H1 (cell line): ENCODE measurements at regions not wholly inside any gene's neighbourhood (a gene's known extent, or its start where the extent isn't known, plus 50 kb on each side); places are given as distances from the start of the nearest gene placed in this dataset.
"Not testable (repeated sequence)": the region's sequence is repeated elsewhere in the genome, so short reads cannot be mapped to it uniquely, and the experiment has no call there.

Experiments
- CTCF ChIA-PET: fragments of 300-600 bp; sonication (Branson Sonifier 250); formaldehyde crosslinking; loops from one replicate; lab custom pipeline; 2021; ENCODE audit not compliant: partially characterized antibody; lab: Charles Lee
- POLR2A ChIA-PET: fragments of 300-600 bp; sonication (Branson Sonifier 250); formaldehyde crosslinking; loops from one replicate; lab custom pipeline; 2021; ENCODE audit warnings: inconsistent platforms; ENCODE audit not compliant: partially characterized antibody; lab: Charles Lee
- DNase-seq, 2 experiments: peaks; one replicate each; pipeline versions ENCODE4 v3.0.0 to v3.0.0-alpha.2; 2010 to 2022; ENCODE audit warnings: low spot score in 2 of 2, low read depth in 1 of 2, mixed read lengths in 1 of 2
- FAIRE-seq: peaks from 2 replicates; lab custom pipeline; 2011; peaks lifted over from hg19 to GRCh38; lab: Jason Lieb, UNC
- H2AFZ ChIP-seq: 2 replicates; pipeline ENCODE4 v1.8.1; 2012; ENCODE audit warnings: low read length, inconsistent platforms
- H2AK5ac ChIP-seq: 2 replicates; pipeline ENCODE4 v1.6.1; 2013; ENCODE audit warnings: low read depth, low read length
- H2BK120ac ChIP-seq: replicated peaks from 2 replicates; pipeline ENCODE3; 2013; ENCODE audit warnings: low read depth, low read length, inconsistent platforms
- H2BK12ac ChIP-seq: 2 replicates; pipeline ENCODE4 v1.6.1; 2013; ENCODE audit warnings: low read depth, low read length
- H2BK15ac ChIP-seq: 2 replicates; pipeline ENCODE4 v1.6.1; 2013; ENCODE audit warnings: low read length
- H2BK20ac ChIP-seq: 2 replicates; pipeline ENCODE4 v1.6.1; 2013; ENCODE audit warnings: low read length
- H2BK5ac ChIP-seq: 2 replicates; pipeline ENCODE4 v1.6.1; 2013; ENCODE audit warnings: low read depth, low read length
- H3K14ac ChIP-seq: 2 replicates; pipeline ENCODE4 v1.6.1; 2013; ENCODE audit warnings: inconsistent platforms; ENCODE audit not compliant: insufficient read length
- H3K18ac ChIP-seq: 2 replicates; pipeline ENCODE4 v1.6.1; 2013; ENCODE audit warnings: low read length; ENCODE audit errors: extremely low read depth
- H3K23ac ChIP-seq: 2 replicates; pipeline ENCODE4 v1.6.1; 2013; ENCODE audit warnings: inconsistent platforms; ENCODE audit not compliant: insufficient read length
- H3K23me2 ChIP-seq: 2 replicates; pipeline ENCODE4 v1.6.1; 2013; ENCODE audit warnings: low read depth, low read length
- H3K27ac ChIP-seq: 2 replicates; pipeline ENCODE4 v1.6.1; 2011; ENCODE audit warnings: low read depth, low read length, inconsistent platforms
- H3K27me3 ChIP-seq, 4 experiments: replicated peaks in 1 of 4; 1 replicate in 1 of 4; 2 replicates in 3 of 4; pipeline versions ENCODE4 v1.6.1 to v1.8.1; 2011 to 2013; ENCODE audit warnings: low read length in 3 of 4, mild to moderate bottlenecking in 3 of 4, inconsistent platforms in 2 of 4, mixed read lengths in 2 of 4, moderate library complexity in 1 of 4; ENCODE audit not compliant: control insufficient read depth in 3 of 4, insufficient read depth in 3 of 4; ENCODE audit errors: extremely low read depth in 1 of 4
- H3K36me3 ChIP-seq, 4 experiments: 2 replicates each; pipeline versions ENCODE4 v1.6.1 to v1.8.1; 2011 to 2013; ENCODE audit warnings: mild to moderate bottlenecking in 4 of 4, low read length in 3 of 4, moderate library complexity in 2 of 4, control low read depth in 1 of 4, inconsistent platforms in 1 of 4; ENCODE audit not compliant: insufficient read depth in 4 of 4, control insufficient read depth in 2 of 4
- H3K4ac ChIP-seq: replicated peaks from 2 replicates; pipeline ENCODE3; 2013; ENCODE audit warnings: low read length, low read depth, mixed read lengths, inconsistent platforms; ENCODE audit not compliant: insufficient read length
- H3K4me1 ChIP-seq, 4 experiments: replicated peaks in 1 of 4; 1 replicate in 1 of 4; 2 replicates in 3 of 4; pipeline versions ENCODE4 v1.6.1 to v1.8.1; 2011 to 2013; ENCODE audit warnings: low read length in 3 of 4, inconsistent platforms in 2 of 4, mixed read lengths in 1 of 4; ENCODE audit not compliant: insufficient read depth in 4 of 4, control insufficient read depth in 3 of 4
- H3K4me2 ChIP-seq, 2 experiments: 2 replicates each; pipeline versions ENCODE4 v1.6.1 to v1.8.1; 2011 to 2013; ENCODE audit warnings: low read depth in 2 of 2, low read length in 2 of 2, control low read depth in 1 of 2, inconsistent platforms in 1 of 2, mild to moderate bottlenecking in 1 of 2; ENCODE audit not compliant: insufficient read depth in 1 of 2
- H3K4me3 ChIP-seq, 4 experiments: fragments of 200-600, 300-600 bp in 1 of 4; sonication (generic), shearing (Covaris generic), sonication (Bioruptor Twin) in 1 of 4; 2 replicates each; pipeline versions ENCODE4 v1.5.1 to v1.8.1; 2011 to 2016; ENCODE audit warnings: low read length in 4 of 4, low read depth in 3 of 4, control low read depth in 2 of 4, inconsistent platforms in 2 of 4, mild to moderate bottlenecking in 2 of 4, mixed read lengths in 1 of 4, moderate library complexity in 1 of 4; ENCODE audit not compliant: insufficient read depth in 2 of 4; ENCODE audit errors: extremely low read depth in 1 of 4
- H3K56ac ChIP-seq: replicated peaks from 2 replicates; pipeline ENCODE3; 2013; ENCODE audit warnings: low read depth, mild to moderate bottlenecking, mixed read lengths, low read length, inconsistent platforms; ENCODE audit not compliant: insufficient read length
- H3K79me1 ChIP-seq: 2 replicates; pipeline ENCODE4 v1.6.1; 2013; ENCODE audit warnings: low read depth, low read length, control low read depth
- H3K79me2 ChIP-seq, 2 experiments: 2 replicates each; pipeline versions ENCODE4 v1.6.1 to v1.8.1; 2012 to 2013; ENCODE audit warnings: low read length in 2 of 2, mild to moderate bottlenecking in 2 of 2, inconsistent platforms in 1 of 2; ENCODE audit not compliant: insufficient read depth in 2 of 2, control insufficient read depth in 1 of 2
- H3K9ac ChIP-seq, 4 experiments: replicated peaks in 1 of 4; 1 replicate in 1 of 4; 2 replicates in 3 of 4; pipeline versions ENCODE4 v1.6.1 to v1.8.1; 2011 to 2013; ENCODE audit warnings: low read depth in 3 of 4, low read length in 3 of 4, control low read depth in 2 of 4, mild to moderate bottlenecking in 2 of 4, moderate library complexity in 2 of 4, inconsistent platforms in 1 of 4; ENCODE audit errors: extremely low read depth in 1 of 4
- H3K9me3 ChIP-seq, 2 experiments: 2 replicates each; pipeline versions ENCODE4 v1.6.1 to v1.8.1; 2012 to 2013; ENCODE audit warnings: mild to moderate bottlenecking in 2 of 2, moderate library complexity in 2 of 2, control low read depth in 1 of 2, inconsistent platforms in 1 of 2, low read depth in 1 of 2, low read length in 1 of 2, mixed read lengths in 1 of 2; ENCODE audit not compliant: insufficient read depth in 2 of 2
- H4K20me1 ChIP-seq, 2 experiments: replicated peaks in 1 of 2; 2 replicates each; pipeline versions ENCODE3 to v1.8.1; 2011 to 2013; ENCODE audit warnings: inconsistent platforms in 2 of 2, low read length in 2 of 2, mild to moderate bottlenecking in 1 of 2; ENCODE audit not compliant: insufficient read depth in 2 of 2, control insufficient read depth in 1 of 2
- H4K5ac ChIP-seq: 2 replicates; pipeline ENCODE4 v1.6.1; 2013; ENCODE audit warnings: low read length, low read depth, mixed read lengths, inconsistent platforms; ENCODE audit not compliant: insufficient read length
- H4K8ac ChIP-seq: 2 replicates; pipeline ENCODE4 v1.8.0; 2013; ENCODE audit warnings: mild to moderate bottlenecking, moderate library complexity, low read length, inconsistent platforms; ENCODE audit not compliant: insufficient read depth; ENCODE audit errors: extremely low read depth
- H4K91ac ChIP-seq: replicated peaks from 2 replicates; pipeline ENCODE3; 2013; ENCODE audit warnings: low read length, mixed read lengths, inconsistent platforms; ENCODE audit not compliant: insufficient read length
- WGBS, 2 experiments: shearing (Covaris generic) in 1 of 2; methylation state at CpG; one replicate each; pipeline versions ENCODE4 v1.1.6 to v1.1.7; 2013 to 2015; ENCODE audit warnings: low lambda C conversion rate in 2 of 2, mixed read lengths in 2 of 2, inconsistent platforms in 1 of 2, low coverage in 1 of 2, missing lambda C conversion rate in 1 of 2; ENCODE audit not compliant: insufficient replicate concordance in 2 of 2, insufficient coverage in 1 of 2, insufficient read length in 1 of 2; ENCODE audit errors: extremely low coverage in 1 of 2, missing lambda C conversion rate in 1 of 2; 5-methylcytosine and 5-hydroxymethylcytosine counted together

GRCh38 chr2:87440650-87441049 lies 307.2 kb upstream of the PLGLB2 start:
- H2BK5ac ChIP-seq, H3K27me3 ChIP-seq, DNase-seq, H3K9ac ChIP-seq, H3K14ac ChIP-seq, H3K4me1 ChIP-seq, POLR2A ChIA-PET, H3K36me3 ChIP-seq, H4K91ac ChIP-seq, H4K5ac ChIP-seq, H3K23me2 ChIP-seq, H2AFZ ChIP-seq, H2BK20ac ChIP-seq, H2BK15ac ChIP-seq, H3K27ac ChIP-seq, H3K23ac ChIP-seq, H3K4me2 ChIP-seq, H3K79me2 ChIP-seq, H3K4me3 ChIP-seq, H3K9me3 ChIP-seq, CTCF ChIA-PET, H2BK12ac ChIP-seq, H3K79me1 ChIP-seq, H2AK5ac ChIP-seq, H3K56ac ChIP-seq, H4K20me1 ChIP-seq, H2BK120ac ChIP-seq, H4K8ac ChIP-seq, H3K18ac ChIP-seq, H3K4ac ChIP-seq, FAIRE-seq: not testable (repeated sequence)
- 87% methylated on average over 2 of the region's 2 CpGs; no CpG with 5 or more reads in 1 of the 2 experiments for WGBS, 2 experiments

DNA sequence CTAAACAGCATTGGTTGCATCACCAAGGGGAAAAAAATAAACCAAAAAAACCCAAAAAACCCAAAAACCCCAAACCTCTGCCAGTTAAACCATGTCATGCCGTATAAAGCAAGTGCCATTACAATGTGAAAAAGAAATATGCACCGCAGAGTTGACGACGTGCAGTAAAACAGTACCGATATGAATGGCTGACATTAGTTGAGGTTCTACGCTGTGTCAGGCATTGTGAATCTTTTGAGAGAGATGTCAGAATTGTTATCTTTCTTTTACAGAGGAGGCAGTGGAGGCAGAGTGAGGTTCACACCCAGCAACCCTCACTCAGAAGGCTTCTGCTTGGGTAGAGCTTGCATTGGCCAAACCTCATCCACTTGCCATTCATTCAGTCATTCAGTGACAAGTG lies 306.5 kb upstream of the PLGLB2 start:
- H2BK120ac ChIP-seq, H3K36me3 ChIP-seq, H2BK15ac ChIP-seq, H3K9ac ChIP-seq, POLR2A ChIA-PET, H3K14ac ChIP-seq, DNase-seq, H2BK5ac ChIP-seq, H3K4me3 ChIP-seq, H2AK5ac ChIP-seq, H3K23me2 ChIP-seq, FAIRE-seq, H3K79me2 ChIP-seq, H3K18ac ChIP-seq, H4K5ac ChIP-seq, H3K79me1 ChIP-seq, H2AFZ ChIP-seq, H3K4me1 ChIP-seq, H4K8ac ChIP-seq, H3K23ac ChIP-seq, CTCF ChIA-PET, H2BK12ac ChIP-seq, H2BK20ac ChIP-seq, H3K27me3 ChIP-seq, H3K9me3 ChIP-seq, H3K56ac ChIP-seq, H3K4me2 ChIP-seq, H4K91ac ChIP-seq, H3K27ac ChIP-seq, H4K20me1 ChIP-seq, H3K4ac ChIP-seq: not testable (repeated sequence)
- WGBS, 2 experiments: 94% methylated on average over 6 of the region's 6 CpGs; no CpG with 5 or more reads in 1 of the 2 experiments
